IMR-90 (cell line): ENCODE measurements at regions not wholly inside any gene's neighbourhood (a gene's known extent, or its start where the extent isn't known, plus 50 kb on each side); places are given as distances from the start of the nearest gene placed in this dataset.

Experiments used
- ATAC-seq: fragments of 200-7000 bp; cut with Tn5 transposase; 2 replicates; pipeline ENCODE4 v1.9.1; 2020; ENCODE audit warnings: low read depth, mild to moderate bottlenecking, moderate library complexity
- BruUV-seq: library from RNA; stranded (reverse); fragments of 400-500 nt; replicated peaks from 2 replicates; lab custom pipeline; 2021; lab: Mats Ljungman, UMichigan
- CTCF ChIA-PET: fragments of 300-600 bp; formaldehyde crosslinking; extraction: SDS; loops from one replicate; lab custom pipeline; 2021; ENCODE audit warnings: antibody characterized with exemption; lab: Yijun Ruan, JAX
- POLR2A ChIA-PET: fragments of 300-600 bp; sonication (Branson Sonifier 250); formaldehyde crosslinking; loops from one replicate; lab custom pipeline; 2022; ENCODE audit warnings: antibody characterized with exemption; ENCODE audit not compliant: unreplicated experiment; lab: Charles Lee
- DNase-seq: peaks from one replicate; pipeline ENCODE4 v3.0.0; 2013
- H2AFZ ChIP-seq: replicated peaks from 2 replicates; pipeline ENCODE3; 2013; ENCODE audit warnings: low read length, mild to moderate bottlenecking; ENCODE audit not compliant: poor library complexity
- H2AK5ac ChIP-seq: 2 replicates; pipeline ENCODE4 v1.6.1; 2013; ENCODE audit warnings: low read depth, low read length, inconsistent platforms
- H2AK9ac ChIP-seq: replicated peaks from 2 replicates; pipeline ENCODE3; 2013; ENCODE audit warnings: mild to moderate bottlenecking, low read depth, low read length, moderate library complexity; ENCODE audit not compliant: poor library complexity
- H2BK120ac ChIP-seq: 2 replicates; pipeline ENCODE4 v1.6.1; 2013; ENCODE audit warnings: low read depth, low read length, inconsistent platforms
- H2BK15ac ChIP-seq: 3 replicates; pipeline ENCODE4 v1.6.1; 2013; ENCODE audit warnings: low read depth, low read length, inconsistent platforms
- H2BK20ac ChIP-seq: 2 replicates; pipeline ENCODE4 v1.6.1; 2013; ENCODE audit warnings: low read depth, mild to moderate bottlenecking, inconsistent platforms, low read length, moderate library complexity
- H2BK5ac ChIP-seq: 2 replicates; pipeline ENCODE4 v1.6.1; 2013; ENCODE audit warnings: mild to moderate bottlenecking, low read depth, low read length, inconsistent platforms; ENCODE audit not compliant: poor library complexity, severe bottlenecking
- H3K14ac ChIP-seq: replicated peaks from 2 replicates; pipeline ENCODE4 v1.6.1; 2013; ENCODE audit warnings: low read depth, low read length, inconsistent platforms
- H3K18ac ChIP-seq: 2 replicates; pipeline ENCODE4 v1.6.1; 2013; ENCODE audit warnings: low read depth, low read length, control low read depth
- H3K23ac ChIP-seq: 2 replicates; pipeline ENCODE4 v1.6.1; 2013; ENCODE audit warnings: low read depth, low read length, inconsistent platforms
- H3K27ac ChIP-seq: 2 replicates; pipeline ENCODE4 v1.5.1; 2013; ENCODE audit warnings: mild to moderate bottlenecking, control low read depth, low read length; ENCODE audit not compliant: insufficient read depth
- H3K27me3 ChIP-seq: 2 replicates; pipeline ENCODE4 v1.6.1; 2013; ENCODE audit warnings: low read length; ENCODE audit not compliant: control insufficient read depth, insufficient read depth
- H3K36me3 ChIP-seq: 2 replicates; pipeline ENCODE4 v1.6.1; 2013; ENCODE audit warnings: low read length, mixed read lengths; ENCODE audit not compliant: control insufficient read depth, insufficient read depth
- H3K4ac ChIP-seq: 2 replicates; pipeline ENCODE4 v1.6.1; 2013; ENCODE audit warnings: low read depth, low read length, inconsistent platforms
- H3K4me1 ChIP-seq: 2 replicates; pipeline ENCODE4 v1.6.1; 2013; ENCODE audit warnings: low read length, mixed read lengths; ENCODE audit not compliant: control insufficient read depth, insufficient read depth
- H3K4me2 ChIP-seq: 2 replicates; pipeline ENCODE4 v1.6.1; 2013; ENCODE audit warnings: low read depth, mild to moderate bottlenecking, control low read depth, low read length, moderate library complexity
- H3K4me3 ChIP-seq: 2 replicates; pipeline ENCODE4 v1.5.1; 2013; ENCODE audit warnings: low read depth, mild to moderate bottlenecking, control low read depth, low read length, moderate library complexity; ENCODE audit not compliant: insufficient read depth
- H3K56ac ChIP-seq: 2 replicates; pipeline ENCODE4 v1.6.1; 2013; ENCODE audit warnings: low read length, inconsistent platforms; ENCODE audit not compliant: insufficient read depth; ENCODE audit errors: extremely low read depth
- H3K79me1 ChIP-seq, 2 experiments: 2 replicates each; pipeline ENCODE4 v1.6.1; 2013; ENCODE audit warnings: low read length in 2 of 2, inconsistent platforms in 1 of 2, low read depth in 1 of 2
- H3K9ac ChIP-seq: 2 replicates; pipeline ENCODE4 v1.6.1; 2013; ENCODE audit warnings: low read depth, low read length, control low read depth
- H3K9me1 ChIP-seq: 2 replicates; pipeline ENCODE4 v1.6.1; 2013; ENCODE audit warnings: low read length, inconsistent platforms; ENCODE audit not compliant: insufficient read depth
- H3K9me3 ChIP-seq: 2 replicates; pipeline ENCODE4 v1.6.1; 2013; ENCODE audit warnings: low read length; ENCODE audit not compliant: control insufficient read depth, insufficient read depth
- H4K20me1 ChIP-seq: 2 replicates; pipeline ENCODE4 v1.6.1; 2013; ENCODE audit warnings: low read length, inconsistent platforms; ENCODE audit not compliant: insufficient read depth
- H4K5ac ChIP-seq: 2 replicates; pipeline ENCODE4 v1.6.1; 2013; ENCODE audit warnings: mild to moderate bottlenecking, low read depth, low read length, control low read depth
- H4K8ac ChIP-seq, 2 experiments: 2 replicates each; pipeline ENCODE4 v1.6.1; 2013; ENCODE audit warnings: low read depth in 2 of 2, low read length in 2 of 2, control low read depth in 1 of 2, inconsistent platforms in 1 of 2
- H4K91ac ChIP-seq: 2 replicates; pipeline ENCODE4 v1.6.1; 2013; ENCODE audit warnings: low read depth, low read length, inconsistent platforms; ENCODE audit not compliant: insufficient read depth
- BHLHE40 ChIP-seq: fragments of 150-350 bp; IDR thresholded peaks from 2 replicates; pipeline ENCODE4 v1.6.1; 2016; ENCODE audit warnings: mild to moderate bottlenecking, low read depth, low read length
- CEBPB ChIP-seq: IDR thresholded peaks from 2 replicates; pipeline ENCODE4 v1.6.1; 2012; ENCODE audit warnings: low read depth, low read length, improper control_type of control experiment
- CHD1 ChIP-seq: IDR thresholded peaks from 2 replicates; pipeline ENCODE4 v1.6.1; 2012; ENCODE audit warnings: low read depth, low read length, improper control_type of control experiment
- FOS ChIP-seq: fragments of 150-350 bp; IDR thresholded peaks from 2 replicates; pipeline ENCODE4 v1.6.1; 2016; ENCODE audit warnings: low read depth, low read length
- MAFK ChIP-seq: IDR thresholded peaks from 2 replicates; pipeline ENCODE4 v1.6.1; 2012; ENCODE audit warnings: low read depth, low read length, improper control_type of control experiment
- MAZ ChIP-seq: IDR thresholded peaks from 2 replicates; pipeline ENCODE4 v1.6.1; 2012; ENCODE audit warnings: low read depth, mild to moderate bottlenecking, low read length, improper control_type of control experiment, moderate library complexity, borderline replicate concordance
- MXI1 ChIP-seq: IDR thresholded peaks from 2 replicates; pipeline ENCODE4 v1.6.1; 2012; ENCODE audit warnings: low read depth, mild to moderate bottlenecking, low read length, moderate library complexity, borderline replicate concordance
- NFE2L2 ChIP-seq: fragments of 150-350 bp; IDR thresholded peaks from 2 replicates; pipeline ENCODE4 v1.6.1; 2016; ENCODE audit warnings: low read depth, mild to moderate bottlenecking, low read length
- POLR2A ChIP-seq: IDR thresholded peaks from 2 replicates; pipeline ENCODE4 v1.6.1; 2012; ENCODE audit warnings: mild to moderate bottlenecking, low read depth, low read length
- RAD21 ChIP-seq: IDR thresholded peaks from 2 replicates; pipeline ENCODE4 v1.6.1; 2012; ENCODE audit warnings: low read length, improper control_type of control experiment
- RCOR1 ChIP-seq: IDR thresholded peaks from 2 replicates; pipeline ENCODE4 v1.6.1; 2012; ENCODE audit warnings: mild to moderate bottlenecking, low read length, improper control_type of control experiment; ENCODE audit not compliant: insufficient replicate concordance
- RFX5 ChIP-seq: IDR thresholded peaks from 2 replicates; pipeline ENCODE4 v1.8.0; 2012; ENCODE audit warnings: low read depth, mild to moderate bottlenecking, low read length, moderate library complexity
- SMC3 ChIP-seq: fragments of 150-350 bp; IDR thresholded peaks from 2 replicates; pipeline ENCODE4 v1.6.1; 2016; ENCODE audit warnings: low read depth, mild to moderate bottlenecking, antibody characterized with exemption, low read length, moderate library complexity
- WGBS, 2 experiments: methylation state at CpG; one replicate each; pipeline versions ENCODE4 v1.1.5 to v1.1.7; 2013; ENCODE audit warnings: missing lambda C conversion rate in 2 of 2; ENCODE audit not compliant: insufficient read length in 1 of 2; ENCODE audit errors: extremely low coverage in 2 of 2; 5-methylcytosine and 5-hydroxymethylcytosine counted together
- dilution Hi-C: fragments of 300-500 bp; cut with HindIII; formaldehyde crosslinking; loops from one replicate; pipeline ENCODE4 v1.14.3; 2018; ENCODE audit warnings: low sequenced_read_pairs; ENCODE audit not compliant: unreplicated experiment
- in situ Hi-C: fragments of 300-500 bp; cut with MboI; formaldehyde crosslinking; loops from 3 replicates; pipeline ENCODE4 v1.14.3; 2019; ENCODE audit warnings: low sequenced_read_pairs, inconsistent platforms, mixed read lengths
- intact Hi-C: fragments of 100-400 bp; cut with micrococcal nuclease; formaldehyde crosslinking; loops from 2 replicates; pipeline ENCODE4 v1.10.0; 2022
- TF ChIP-seq, protein P1 (sequence below): fragments of 150-350 bp; IDR thresholded peaks from 2 replicates; pipeline ENCODE4 v1.6.1; 2017; ENCODE audit warnings: mild to moderate bottlenecking, antibody characterized with exemption, low read length, low read depth
- TF ChIP-seq, protein P2 (sequence below): fragments of 150-350 bp; IDR thresholded peaks from 2 replicates; pipeline ENCODE4 v1.6.1; 2016; ENCODE audit warnings: low read depth, mild to moderate bottlenecking, low read length, moderate library complexity, borderline replicate concordance
- TF ChIP-seq, protein P3 (sequence below): conservative IDR thresholded peaks from 2 replicates; pipeline ENCODE4 v1.5.1; 2012; ENCODE audit warnings: mild to moderate bottlenecking, low read depth, low read length, improper control_type of control experiment

DNA sequence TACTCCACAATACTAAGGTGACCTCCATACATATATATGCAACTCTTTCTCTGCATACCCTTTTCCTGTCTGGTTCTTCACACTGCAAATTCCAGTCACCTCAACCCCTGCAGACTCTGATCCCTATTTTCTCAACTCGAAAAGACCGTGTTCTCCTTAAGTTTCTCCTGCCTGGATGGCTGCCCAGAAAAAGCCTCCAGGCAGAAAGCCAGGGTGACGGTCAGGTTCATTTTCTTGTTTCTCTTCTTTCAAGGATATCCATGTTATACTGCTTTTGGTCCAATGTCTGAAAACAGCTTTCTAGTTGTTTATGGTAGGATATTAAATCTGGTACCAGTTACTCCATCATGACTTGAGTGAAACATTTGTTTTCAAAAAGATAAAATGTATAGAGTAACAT lies 267.8 kb upstream of the MYO3A start:
- ChIA-PET CTCF (no interaction called here), POLR2A (interaction anchor here (0.6 kb wide), 1 partner anchor 90 kb away, joined by 4 read pairs; no protein-coding TSS in a partner anchor)
- H2BK5ac ChIP-seq, result no peak overlapping the region
- no peak overlapping the region for H2AK5ac ChIP-seq
- H3K27me3 ChIP-seq, result no peaks in the 10 kb centered on the region
- H4K8ac ChIP-seq, result no peak overlapping the region
- no peaks in the 10 kb centered on the region for H4K20me1 ChIP-seq
- H4K91ac ChIP-seq, result no peak overlapping the region
- dilution Hi-C loops (no loop called here), in situ Hi-C loops (no loop called here), intact Hi-C loops (no loop called here)
- H3K56ac ChIP-seq, result no peak overlapping the region
- no peak overlapping the region for H2BK15ac ChIP-seq
- H3K4me2 ChIP-seq, result no peak overlapping the region
- no peaks in the 10 kb centered on the region for H3K36me3 ChIP-seq
- H2BK120ac ChIP-seq, result no peak overlapping the region
- H3K9me3 ChIP-seq, result peaks cover 7% of the 10 kb centered on the region
- TF ChIP-seq MXI1, result no peak
- TF ChIP-seq, protein P1, sequence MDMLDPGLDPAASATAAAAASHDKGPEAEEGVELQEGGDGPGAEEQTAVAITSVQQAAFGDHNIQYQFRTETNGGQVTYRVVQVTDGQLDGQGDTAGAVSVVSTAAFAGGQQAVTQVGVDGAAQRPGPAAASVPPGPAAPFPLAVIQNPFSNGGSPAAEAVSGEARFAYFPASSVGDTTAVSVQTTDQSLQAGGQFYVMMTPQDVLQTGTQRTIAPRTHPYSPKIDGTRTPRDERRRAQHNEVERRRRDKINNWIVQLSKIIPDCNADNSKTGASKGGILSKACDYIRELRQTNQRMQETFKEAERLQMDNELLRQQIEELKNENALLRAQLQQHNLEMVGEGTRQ, result no peak
- no peak for TF ChIP-seq MAFK
- TF ChIP-seq RCOR1, result no peak
- TF ChIP-seq MAZ, result no peak
- no peak for TF ChIP-seq RAD21
- TF ChIP-seq RFX5, result no peak
- no peak for TF ChIP-seq FOS
- no peak for TF ChIP-seq NFE2L2
- TF ChIP-seq POLR2A, result no peak
- TF ChIP-seq CHD1, result no peak
- TF ChIP-seq BHLHE40, result no peak
- TF ChIP-seq, protein P2, sequence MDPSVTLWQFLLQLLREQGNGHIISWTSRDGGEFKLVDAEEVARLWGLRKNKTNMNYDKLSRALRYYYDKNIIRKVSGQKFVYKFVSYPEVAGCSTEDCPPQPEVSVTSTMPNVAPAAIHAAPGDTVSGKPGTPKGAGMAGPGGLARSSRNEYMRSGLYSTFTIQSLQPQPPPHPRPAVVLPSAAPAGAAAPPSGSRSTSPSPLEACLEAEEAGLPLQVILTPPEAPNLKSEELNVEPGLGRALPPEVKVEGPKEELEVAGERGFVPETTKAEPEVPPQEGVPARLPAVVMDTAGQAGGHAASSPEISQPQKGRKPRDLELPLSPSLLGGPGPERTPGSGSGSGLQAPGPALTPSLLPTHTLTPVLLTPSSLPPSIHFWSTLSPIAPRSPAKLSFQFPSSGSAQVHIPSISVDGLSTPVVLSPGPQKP, result no peak
- TF ChIP-seq, protein P3, sequence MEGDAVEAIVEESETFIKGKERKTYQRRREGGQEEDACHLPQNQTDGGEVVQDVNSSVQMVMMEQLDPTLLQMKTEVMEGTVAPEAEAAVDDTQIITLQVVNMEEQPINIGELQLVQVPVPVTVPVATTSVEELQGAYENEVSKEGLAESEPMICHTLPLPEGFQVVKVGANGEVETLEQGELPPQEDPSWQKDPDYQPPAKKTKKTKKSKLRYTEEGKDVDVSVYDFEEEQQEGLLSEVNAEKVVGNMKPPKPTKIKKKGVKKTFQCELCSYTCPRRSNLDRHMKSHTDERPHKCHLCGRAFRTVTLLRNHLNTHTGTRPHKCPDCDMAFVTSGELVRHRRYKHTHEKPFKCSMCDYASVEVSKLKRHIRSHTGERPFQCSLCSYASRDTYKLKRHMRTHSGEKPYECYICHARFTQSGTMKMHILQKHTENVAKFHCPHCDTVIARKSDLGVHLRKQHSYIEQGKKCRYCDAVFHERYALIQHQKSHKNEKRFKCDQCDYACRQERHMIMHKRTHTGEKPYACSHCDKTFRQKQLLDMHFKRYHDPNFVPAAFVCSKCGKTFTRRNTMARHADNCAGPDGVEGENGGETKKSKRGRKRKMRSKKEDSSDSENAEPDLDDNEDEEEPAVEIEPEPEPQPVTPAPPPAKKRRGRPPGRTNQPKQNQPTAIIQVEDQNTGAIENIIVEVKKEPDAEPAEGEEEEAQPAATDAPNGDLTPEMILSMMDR, result no peak
- no peak for TF ChIP-seq CEBPB
- no peak for TF ChIP-seq SMC3
- H3K14ac ChIP-seq, result no peak overlapping the region
- H3K23ac ChIP-seq, result no peak overlapping the region
- H3K18ac ChIP-seq, result no peak overlapping the region
- no CpG with 5 or more reads among the region's 3 CpGs for WGBS, 2 experiments
- H3K4me1 ChIP-seq, result no peaks in the 10 kb centered on the region
- no peak overlapping the region for H4K5ac ChIP-seq
- no peaks in the 10 kb centered on the region for H3K9me1 ChIP-seq
- no peak overlapping the region for H3K4me3 ChIP-seq
- H3K79me1 ChIP-seq, result no peaks in the 10 kb centered on the region
- no peak overlapping the region for H2AFZ ChIP-seq
- no TSS peak for BruUV-seq
- H2AK9ac ChIP-seq, result no peak overlapping the region
- no peak overlapping the region for H3K27ac ChIP-seq
- H3K9ac ChIP-seq, result no peak overlapping the region
- no peak overlapping the region for H2BK20ac ChIP-seq
- DNase-seq (no peak), ATAC-seq (no peak)
- no peak overlapping the region for H3K4ac ChIP-seq
